GM19438 (cell line): ENCODE measurements at regions not wholly inside any gene's neighbourhood (a gene's known extent, or its start where the extent isn't known, plus 50 kb on each side); places are given as distances from the start of the nearest gene placed in this dataset.

ENCODE experiments used
- ATAC-seq: cut with Tn5 transposase; IDR thresholded peaks from one replicate; pipeline ENCODE4 v1.9.1; 2021; ENCODE audit warnings: low read depth; ENCODE audit not compliant: unreplicated experiment

DNA sequence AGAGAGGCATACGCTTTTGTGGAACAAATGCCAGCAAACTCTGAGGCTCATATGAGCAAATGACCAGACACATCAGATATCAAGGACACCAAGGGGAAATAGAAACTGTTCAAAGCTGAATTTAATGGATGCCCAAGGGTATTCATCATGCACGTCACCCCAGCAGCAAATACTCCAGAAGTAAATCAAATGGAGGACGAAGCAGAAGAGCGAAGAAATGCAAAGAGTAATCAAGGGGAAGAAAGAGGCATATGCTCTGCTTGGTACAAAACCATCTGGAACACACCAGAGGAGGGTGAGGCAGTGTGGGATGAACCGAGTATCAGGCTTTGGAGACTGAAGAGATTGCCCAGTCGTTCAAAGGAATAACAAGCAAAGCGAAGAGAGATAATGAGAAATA is 232.6 kb upstream of the EGLN3 start:
- no peak for ATAC-seq

DNA sequence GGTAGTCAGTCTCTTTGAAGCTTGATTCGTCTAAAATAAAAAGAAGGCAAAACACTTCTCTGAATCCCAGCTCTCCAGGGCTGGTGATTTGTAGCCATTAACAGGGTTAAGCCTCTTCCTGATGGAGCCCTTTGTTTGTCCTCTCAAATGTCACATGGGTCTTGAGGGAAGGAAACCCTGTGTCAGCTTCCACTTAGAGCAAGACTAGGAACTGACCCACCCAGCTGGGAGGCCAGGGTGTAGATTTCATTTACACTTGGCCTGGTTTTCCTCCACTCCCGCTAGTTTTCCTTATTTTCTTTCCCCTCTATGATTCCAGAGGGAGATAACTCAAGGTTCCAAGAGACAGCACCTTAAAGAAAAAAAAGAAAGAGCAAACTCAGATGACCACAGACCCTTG is 230.5 kb upstream of the EGLN3 start:
- no peak for ATAC-seq

DNA sequence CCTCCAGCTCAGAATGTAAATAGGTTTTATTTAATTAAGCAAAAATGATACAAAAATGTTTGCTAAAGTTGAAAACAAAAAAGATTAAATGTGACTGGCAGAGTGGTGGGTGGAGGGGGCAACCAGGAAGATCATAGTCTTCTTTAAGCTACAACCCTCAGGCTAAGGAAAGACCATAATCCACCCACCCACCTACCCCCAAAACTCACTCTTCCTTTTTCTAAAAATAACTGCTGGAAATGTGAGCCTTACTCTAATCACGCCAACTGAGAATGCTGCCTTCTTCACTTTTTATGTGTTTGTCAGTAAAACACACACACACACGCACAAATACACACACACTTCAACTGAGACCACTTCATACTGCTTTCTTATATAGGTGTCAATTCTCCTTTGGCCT is 230.0 kb upstream of the EGLN3 start:
- no peak for ATAC-seq

DNA sequence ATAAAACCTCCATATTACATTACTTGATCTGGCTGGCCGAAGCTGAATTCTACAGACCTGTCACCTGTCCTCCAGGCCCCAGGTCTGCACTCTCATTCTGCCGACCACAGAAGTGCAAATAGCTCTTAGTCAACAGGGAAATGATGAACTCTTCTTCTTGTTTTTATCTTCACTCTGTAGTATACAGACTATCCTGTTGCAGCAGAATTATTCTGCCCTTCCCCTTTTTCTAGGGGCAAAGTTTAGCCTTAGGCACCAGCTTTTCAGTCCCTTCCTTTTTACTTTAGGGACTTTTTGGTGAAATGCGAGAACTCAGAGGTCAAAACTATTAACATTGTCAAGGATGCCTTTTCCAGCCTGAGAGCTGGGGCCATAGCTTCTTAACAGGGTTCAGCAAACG is 229.6 kb upstream of the EGLN3 start:
- ATAC-seq, result no peak

DNA sequence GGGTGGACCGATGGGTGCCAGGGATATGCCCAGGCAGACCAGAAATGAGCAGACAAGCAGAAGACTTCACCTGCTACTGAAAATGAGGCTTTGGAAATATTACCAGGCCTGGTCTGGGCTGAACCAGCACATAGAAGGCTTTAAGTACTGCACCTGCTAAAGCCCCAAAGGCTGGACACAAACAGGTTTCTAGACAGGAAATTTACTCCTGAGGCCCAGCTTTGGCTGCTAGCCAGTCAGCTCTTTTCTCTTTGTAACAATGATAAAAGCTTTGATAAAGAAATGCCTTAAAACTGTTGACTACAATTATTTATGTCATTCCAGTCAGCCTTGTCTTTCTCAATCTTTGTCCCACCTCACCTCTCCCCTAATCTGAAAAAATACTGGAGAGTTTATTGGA is 228.9 kb upstream of the EGLN3 start:
- no peak for ATAC-seq

DNA sequence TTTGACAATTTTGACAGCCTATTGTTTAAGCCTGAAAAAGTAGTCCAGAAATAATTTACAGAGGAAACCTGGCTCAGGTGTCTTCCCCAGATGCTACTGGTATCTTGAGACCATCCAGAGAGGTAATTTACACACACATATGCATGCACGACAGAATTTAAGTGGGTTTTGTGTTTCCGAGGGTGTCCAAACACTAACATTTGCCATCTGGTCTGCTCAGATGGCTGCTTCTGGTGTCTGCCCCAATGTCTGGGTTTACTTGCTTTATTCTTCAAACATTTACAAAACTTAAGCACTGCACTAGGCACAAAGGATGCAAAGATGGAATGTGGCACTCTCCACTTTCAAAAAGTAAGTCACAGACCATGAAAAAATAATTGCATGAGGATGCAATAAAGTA is 226.6 kb upstream of the EGLN3 start:
- no peak for ATAC-seq

DNA sequence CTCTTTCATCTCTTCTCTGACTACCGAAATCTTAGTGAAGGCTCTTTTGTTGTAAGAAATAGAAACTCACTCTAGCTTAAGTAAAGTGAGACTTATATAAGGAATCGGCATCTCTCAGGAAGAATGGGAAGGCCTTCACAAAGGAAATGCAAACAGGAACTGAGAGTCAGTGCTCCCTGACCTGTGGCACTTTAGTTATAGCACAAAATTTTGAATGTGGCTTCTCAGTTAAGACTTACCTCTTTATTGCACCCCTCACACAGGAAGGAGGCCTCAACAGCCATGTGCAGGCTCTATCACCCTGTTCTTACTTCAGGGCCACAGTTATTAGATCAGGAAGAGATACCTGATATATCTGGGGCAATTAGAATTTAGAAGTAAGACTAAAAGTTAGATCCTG is 224.7 kb upstream of the EGLN3 start:
- ATAC-seq, result peak; percentile 77

DNA sequence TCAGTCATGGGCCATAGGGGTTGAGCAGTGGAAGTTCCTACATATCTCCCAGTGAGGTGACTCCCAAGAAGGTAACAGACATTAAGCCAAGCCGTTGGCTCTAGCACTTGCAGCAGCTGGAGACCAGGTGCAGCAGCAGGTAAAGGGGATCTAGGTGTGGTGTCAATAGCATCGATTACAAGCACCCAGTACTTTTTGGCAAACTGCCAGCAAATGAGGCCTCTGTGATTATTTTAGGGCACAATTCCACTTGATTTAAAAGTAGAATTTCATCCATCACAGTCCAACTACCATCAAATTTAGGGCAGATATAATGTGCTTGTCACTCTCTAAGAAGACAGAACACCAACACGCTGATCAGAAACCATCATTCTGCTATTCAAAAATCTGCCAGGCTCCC is 224.1 kb upstream of the EGLN3 start:
- ATAC-seq, result no peak

DNA sequence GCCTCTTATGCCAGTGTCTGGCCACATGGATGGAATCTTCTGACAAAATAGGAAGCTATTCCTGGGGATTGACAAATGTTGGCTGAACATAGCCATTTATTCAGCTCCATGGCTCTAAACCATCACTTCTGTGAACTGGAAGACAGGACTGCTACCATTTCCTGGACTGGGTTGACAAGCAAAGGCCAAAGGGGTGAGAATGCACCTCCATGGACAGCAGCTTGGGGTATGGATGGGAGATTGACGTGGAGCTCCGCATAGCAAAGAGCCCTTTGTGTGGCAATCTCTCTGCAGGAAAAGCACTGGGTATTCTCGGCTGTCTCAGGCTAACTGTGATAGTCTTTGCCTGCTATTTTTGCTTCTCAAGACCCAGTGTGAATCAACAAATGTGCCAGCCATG is 223.0 kb upstream of the EGLN3 start:
- ATAC-seq, result no peak

DNA sequence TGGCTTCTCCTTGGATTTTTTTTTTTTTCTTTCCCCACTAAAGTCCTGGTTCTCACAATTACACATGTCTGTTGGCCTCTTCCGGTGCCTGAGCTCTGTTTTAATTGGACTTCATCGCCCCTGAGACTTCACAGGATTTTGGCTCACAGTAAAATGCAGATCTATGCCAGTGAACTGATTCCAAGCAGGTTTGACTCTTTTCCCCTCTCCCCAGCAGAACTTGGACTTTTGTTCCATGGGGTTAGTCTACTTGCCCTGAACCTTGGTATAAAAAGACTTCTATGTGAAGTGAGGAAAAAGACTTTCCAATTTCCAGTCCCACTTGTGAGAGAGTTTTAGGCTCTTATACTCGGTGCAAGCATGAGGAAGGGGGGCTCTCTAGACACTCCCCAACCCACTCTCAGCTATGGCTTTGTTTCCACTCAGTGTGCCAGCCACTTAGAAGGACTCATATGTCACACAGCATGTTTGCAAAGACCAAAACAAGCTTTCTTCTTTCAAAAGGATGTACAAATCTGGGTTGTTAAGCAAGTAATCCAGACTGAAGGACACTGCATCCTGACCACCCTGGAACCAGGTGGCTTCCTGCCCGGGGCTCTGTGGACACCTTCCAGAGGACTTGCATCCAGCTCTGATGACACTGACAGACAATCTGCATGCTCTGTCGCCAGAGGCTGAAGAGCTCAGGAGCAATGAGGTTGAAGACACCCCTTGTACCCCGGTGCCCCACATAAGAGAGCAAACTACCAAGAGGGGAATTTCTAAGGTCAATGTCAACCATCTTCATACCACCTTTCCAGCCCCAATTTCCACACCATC is 221.9 kb upstream of the EGLN3 start:
- ATAC-seq, result no peak

DNA sequence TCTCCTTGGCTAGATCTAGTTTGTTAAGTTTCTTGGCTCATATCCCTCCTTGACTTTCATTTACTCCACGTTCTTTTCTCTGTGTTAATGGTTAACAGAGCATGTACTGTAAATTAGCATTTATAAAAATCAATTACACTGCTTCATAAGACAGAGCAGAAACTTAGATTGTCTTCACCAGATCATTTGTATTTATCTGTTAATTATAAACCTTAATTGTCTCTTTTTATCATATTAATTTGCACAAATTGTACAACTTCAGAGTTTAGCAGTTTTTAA is 221.2 kb upstream of the EGLN3 start:
- ATAC-seq, result no peak

DNA sequence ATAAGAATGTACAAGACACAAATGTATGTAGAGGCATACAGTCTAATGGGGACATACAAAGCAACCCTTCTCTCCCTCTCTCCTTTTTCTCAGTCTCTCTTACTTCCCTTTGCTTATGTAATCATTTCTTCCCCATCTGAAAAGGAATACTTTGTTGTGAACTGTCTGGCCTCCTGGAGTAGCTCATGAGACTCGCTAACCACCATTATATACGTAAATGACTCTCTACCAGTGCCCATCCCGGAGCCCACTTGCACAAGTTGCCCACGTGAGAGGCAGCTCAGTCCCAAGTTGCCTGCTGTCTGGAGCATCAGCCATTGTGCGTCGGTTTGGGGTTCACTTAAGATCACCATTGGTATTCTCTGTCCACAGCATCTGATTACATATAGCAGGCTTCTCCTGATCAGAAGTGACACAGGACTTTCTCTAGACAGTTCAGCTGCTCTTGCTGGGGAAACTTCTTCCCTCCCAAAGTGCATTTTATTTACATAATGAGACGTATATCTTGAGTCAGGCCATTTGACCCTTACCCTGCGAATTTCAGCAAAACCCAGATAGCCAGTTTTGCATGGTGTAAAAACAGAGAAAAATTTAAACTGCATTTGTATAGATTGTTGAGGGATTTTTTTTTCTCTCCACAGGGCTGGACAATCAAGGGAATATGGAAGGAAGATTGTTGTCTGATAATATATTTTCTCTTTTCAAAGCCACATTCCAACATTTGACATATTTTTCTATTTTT is 220.7 kb upstream of the EGLN3 start:
- ATAC-seq, result no peak

DNA sequence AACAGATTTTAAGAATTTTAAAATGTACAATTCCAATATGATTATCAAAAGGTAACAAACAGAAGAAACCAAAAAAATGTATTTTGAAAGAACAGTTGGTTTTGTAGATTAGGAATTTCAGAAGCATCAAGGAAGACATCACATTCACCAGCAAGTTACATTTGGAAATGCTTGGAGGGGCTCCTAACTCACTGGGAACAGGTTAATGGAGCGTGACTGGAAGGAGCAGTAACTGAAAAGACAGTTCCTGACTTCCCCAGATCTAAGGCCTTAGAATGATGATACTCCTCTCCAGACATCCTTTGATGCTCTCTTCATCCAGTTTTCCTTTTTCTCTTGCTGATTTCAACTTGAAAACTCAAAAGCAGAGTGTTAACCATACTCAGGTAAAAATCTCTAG is 220.0 kb upstream of the EGLN3 start:
- no peak for ATAC-seq

DNA sequence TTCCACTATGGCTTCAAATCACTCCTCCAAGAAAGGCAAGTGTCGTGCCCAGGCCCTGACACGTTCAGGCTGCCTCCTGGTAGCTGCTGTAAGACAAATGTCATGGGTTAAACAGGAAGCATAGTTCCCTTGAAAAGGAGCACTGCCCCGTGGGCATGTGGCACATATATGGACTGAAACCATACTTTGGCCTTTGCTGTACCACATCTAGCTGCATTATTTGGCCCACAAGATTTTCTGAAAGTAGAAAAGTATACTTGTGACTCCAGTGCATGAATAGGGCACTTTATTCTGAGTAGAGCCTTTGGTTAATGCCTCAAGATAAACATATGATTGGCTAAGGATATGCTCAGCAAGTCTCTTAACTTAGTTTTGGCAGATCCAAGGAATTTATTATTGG is 218.7 kb upstream of the EGLN3 start:
- ATAC-seq, result no peak

DNA sequence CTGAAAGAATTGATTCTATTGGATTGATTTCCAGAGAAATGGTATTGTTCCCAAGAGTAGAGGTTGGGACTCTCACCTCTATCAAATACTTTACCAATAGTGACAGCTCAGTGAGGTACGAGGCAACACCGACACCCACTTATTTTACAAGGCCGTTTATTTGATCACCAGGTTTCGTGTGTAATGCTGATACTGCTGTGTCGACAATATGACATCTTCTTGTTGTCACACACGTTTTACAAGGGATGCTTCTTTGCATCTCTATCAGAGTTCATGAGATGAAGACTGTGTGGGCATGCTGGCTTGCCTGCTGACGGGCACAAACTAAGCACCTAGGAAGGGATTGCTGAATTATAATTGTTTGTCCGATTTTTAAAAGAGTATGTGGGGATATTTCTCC is 217.8 kb upstream of the EGLN3 start:
- no peak for ATAC-seq

DNA sequence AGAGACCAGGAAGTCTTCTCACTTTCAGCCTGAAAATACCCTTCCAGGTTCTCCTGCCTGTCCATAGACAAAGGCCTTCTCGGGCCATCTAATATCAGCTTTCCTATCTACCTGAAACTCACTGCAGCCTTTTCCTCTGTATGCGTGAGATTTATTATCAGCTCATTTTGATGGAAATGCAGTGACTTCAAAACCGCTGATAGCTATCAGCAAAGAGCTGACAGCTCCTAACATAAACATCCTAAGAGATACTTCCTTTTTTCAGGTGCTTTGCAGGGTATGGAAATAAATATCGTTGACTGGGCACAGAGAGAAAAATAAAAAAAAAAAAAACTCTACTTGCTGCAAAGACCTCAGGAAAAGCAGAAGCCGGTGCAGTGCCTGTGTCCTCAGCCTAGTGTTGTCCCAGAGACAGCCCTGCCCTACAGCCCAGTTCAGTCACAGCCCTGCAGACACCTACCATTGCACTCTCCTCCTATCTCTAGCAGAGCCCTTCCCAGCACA is 215.0 kb upstream of the EGLN3 start:
- no peak for ATAC-seq

DNA sequence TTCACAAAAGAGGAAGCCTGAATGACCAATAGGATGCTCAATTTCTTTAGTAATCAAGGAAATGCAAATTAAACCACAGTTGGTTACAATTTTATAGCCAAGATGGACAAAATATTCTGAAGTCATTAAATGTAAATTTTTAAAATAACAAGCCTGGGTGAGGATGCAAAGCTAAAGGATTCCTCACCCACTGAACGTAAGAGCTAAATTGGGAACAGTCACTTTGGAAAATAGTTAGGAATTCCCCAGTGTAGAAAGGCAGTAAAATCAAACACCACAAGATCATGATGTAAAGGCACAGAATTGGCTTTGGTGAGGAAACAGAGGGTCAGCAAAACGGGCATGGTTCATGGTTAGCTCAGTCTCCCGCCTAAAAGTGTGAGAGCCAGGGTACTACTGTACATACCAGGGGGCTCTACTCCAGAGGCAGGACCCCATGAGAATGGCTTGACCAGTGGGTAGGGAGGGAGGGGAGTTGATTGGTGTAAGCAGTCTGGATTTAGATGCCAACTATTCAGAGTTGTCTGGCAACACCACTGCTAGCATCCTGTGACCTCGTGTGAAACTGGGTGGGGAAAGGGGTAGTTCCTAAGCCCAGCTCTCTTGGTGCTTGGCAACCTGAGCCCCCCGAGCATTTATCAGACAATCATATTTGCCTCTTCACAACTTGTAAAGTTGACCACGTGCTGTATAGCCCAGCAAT is 213.4 kb upstream of the EGLN3 start:
- ATAC-seq, result no peak

DNA sequence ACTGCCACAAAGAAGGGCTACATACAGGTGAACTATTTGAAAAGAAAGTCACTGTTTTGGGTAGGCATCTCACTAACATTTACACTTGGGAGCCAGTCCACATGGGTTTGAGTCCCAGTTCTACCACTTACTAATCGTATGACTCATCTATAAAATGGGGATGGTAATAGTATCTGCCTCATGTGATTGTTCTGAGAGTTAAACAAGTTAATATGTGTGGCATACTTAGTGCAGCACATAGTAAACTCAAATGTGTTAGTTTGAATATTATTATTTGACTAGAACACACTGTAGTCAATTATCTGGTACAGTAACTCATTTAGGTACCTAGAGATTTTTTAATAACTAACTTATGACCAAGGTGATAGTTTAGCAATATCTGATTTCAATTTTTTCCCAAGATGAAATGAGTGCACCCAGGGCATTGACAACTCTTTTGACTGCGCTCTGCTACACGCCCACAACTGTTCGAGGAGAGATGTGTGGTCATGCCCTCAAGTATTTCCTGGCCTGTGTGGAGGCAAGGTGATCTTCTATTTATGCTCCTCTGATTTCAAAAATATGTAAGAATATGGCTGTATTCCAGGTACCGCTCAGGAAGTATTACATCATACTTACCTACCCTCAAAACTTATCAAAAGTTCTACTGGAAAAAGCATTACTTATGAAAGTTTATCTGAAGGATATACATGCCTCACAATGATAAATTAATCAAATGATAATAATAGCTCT is 210.6 kb upstream of the EGLN3 start:
- ATAC-seq, result no peak

DNA sequence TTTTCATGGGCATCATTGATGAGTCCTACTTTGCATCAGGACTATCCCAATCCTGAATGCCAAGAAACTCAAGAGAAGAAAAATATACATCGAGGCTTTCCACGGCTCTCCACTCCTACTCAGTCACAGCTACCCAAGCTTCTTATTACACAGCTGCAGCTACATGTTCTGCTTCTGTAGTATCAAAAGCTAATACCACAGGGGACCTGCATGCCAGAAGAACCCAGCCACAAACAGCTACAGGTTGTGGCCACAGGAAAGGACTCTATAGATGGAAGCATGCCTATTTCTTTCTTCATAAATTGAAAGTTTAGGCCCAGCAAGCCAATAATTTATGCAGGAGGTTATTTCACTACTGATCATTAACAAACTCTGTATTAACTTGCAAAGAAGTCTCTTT is 209.7 kb upstream of the EGLN3 start:
- no peak for ATAC-seq

DNA sequence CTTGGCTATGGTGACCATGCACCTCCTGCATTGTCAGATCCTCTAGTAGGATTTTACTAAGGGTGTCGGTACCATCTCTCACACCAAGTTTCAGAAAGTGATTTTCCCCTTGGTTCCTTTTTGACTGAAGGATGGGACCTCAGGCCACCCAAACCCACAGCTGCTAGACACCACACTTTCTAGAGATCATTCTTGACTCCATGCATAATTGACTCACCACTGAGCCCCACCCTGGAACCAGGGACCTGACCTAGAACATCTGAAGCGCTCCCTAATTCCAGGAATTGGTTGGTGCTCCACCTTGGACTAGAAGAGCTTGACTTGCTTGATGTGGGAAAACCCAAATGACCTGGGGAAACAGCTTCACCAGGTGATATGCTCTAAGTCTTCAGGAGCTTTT is 206.8 kb upstream of the EGLN3 start:
- no peak for ATAC-seq

DNA sequence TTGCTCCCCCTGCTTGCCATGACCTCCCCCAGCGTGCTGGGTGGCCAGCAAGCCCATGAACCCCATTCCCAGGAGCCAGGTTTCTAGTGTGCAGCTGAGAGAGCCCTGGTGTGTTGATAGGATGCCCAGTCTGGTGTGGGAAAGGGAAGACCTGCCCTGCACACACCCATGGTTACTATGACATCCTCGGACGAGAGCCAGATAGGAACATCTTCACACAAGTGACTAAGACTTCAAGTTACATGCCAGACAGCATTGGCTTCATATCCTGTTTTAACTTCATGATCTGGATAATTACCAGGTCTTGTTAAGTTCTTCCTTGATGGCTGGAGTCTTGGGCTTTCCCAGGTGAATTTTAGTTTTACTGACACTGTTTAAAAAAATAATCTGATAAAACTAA is 196.6 kb upstream of the EGLN3 start:
- ATAC-seq, result no peak
